ENCODE measurements at regions not wholly inside any gene's neighbourhood (a gene's known extent, or its start where the extent isn't known, plus 50 kb on each side); places are given as distances from the start of the nearest gene placed in this dataset.

GRCh38 chr7:121591926-121592325 is 195.8 kb upstream of the FAM3C start:
- 100% methylated on average over 2 of the region's 3 CpGs for WGBS (ENCODE audit: insufficient coverage)
- Histone ChIP-seq H3K4me1 (ENCODE audit: control extremely low read depth in 1 of 4, control insufficient read depth in 4 of 4, insufficient read depth in 4 of 4, low read length in 3 of 4) (no peaks in the 10 kb centered on the region), H3K9me3 (ENCODE audit: control extremely low read depth in 1 of 5, control insufficient read depth in 4 of 5, insufficient read depth in 2 of 5, low read depth in 1 of 5, low read length in 4 of 5) (peaks cover 0 to 2% (median 0%) of the 10 kb centered on the region in 5 experiments), H3K4me3 (ENCODE audit: control insufficient read depth in 1 of 7, extremely low read depth in 1 of 7, insufficient read depth in 4 of 7, low read depth in 2 of 7, low read length in 6 of 7) (no peak overlapping the region), H3K36me3 (ENCODE audit: control insufficient read depth in 4 of 4, insufficient read depth in 4 of 4, low read length in 3 of 4) (no peaks in the 10 kb centered on the region), H3K27ac (ENCODE audit: insufficient read depth in 1 of 2, low read depth in 1 of 2, low read length in 2 of 2, poor library complexity in 1 of 2, severe bottlenecking in 2 of 2) (no peak overlapping the region), H3K27me3 (replicated peaks in 2 of 5; ENCODE audit: control insufficient read depth in 4 of 5, insufficient read depth in 5 of 5, low read length in 4 of 5) (no peaks in the 10 kb centered on the region)
- CTCF ChIA-PET, result no interaction called here
- POLR2A ChIA-PET, result no interaction called here
- no peak for DNase-seq

DNA sequence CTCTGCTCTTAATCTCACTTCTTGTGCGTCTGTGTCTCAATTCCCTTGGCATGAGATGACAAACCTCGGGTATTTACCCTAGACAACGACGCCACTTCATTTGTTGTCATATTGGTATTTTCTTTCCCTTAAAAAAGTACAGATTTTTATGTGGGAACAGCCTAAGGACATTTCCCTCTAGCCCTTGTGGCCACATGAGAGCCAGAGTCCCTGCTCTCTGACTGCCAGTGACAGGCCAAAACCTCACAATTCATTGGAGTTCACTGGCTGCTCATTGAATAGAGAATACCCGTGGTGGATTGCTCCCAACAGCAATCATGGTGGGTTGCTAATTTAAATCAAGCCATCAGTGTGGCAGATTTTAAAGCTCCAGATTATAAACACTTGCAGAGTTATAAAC is 191.3 kb upstream of the FAM3C start:
- POLR2A ChIA-PET, result no interaction called here
- CTCF ChIA-PET, result no interaction called here
- Histone ChIP-seq H3K27me3 (replicated peaks in 2 of 5; ENCODE audit: control insufficient read depth in 4 of 5, insufficient read depth in 5 of 5, low read length in 4 of 5) (no peaks in the 10 kb centered on the region), H3K36me3 (ENCODE audit: control insufficient read depth in 4 of 4, insufficient read depth in 4 of 4, low read length in 3 of 4) (no peaks in the 10 kb centered on the region), H3K27ac (ENCODE audit: insufficient read depth in 1 of 2, low read depth in 1 of 2, low read length in 2 of 2, poor library complexity in 1 of 2, severe bottlenecking in 2 of 2) (no peak overlapping the region), H3K4me1 (ENCODE audit: control extremely low read depth in 1 of 4, control insufficient read depth in 4 of 4, insufficient read depth in 4 of 4, low read length in 3 of 4) (no peaks in the 10 kb centered on the region), H3K9me3 (ENCODE audit: control extremely low read depth in 1 of 5, control insufficient read depth in 4 of 5, insufficient read depth in 2 of 5, low read depth in 1 of 5, low read length in 4 of 5) (no peaks in the 10 kb centered on the region), H3K4me3 (ENCODE audit: control insufficient read depth in 1 of 7, extremely low read depth in 1 of 7, insufficient read depth in 4 of 7, low read depth in 2 of 7, low read length in 6 of 7) (no peak overlapping the region)
- WGBS (ENCODE audit: insufficient coverage), result 88% methylated on average over 5 of the region's 5 CpGs
- DNase-seq, result no peak

DNA sequence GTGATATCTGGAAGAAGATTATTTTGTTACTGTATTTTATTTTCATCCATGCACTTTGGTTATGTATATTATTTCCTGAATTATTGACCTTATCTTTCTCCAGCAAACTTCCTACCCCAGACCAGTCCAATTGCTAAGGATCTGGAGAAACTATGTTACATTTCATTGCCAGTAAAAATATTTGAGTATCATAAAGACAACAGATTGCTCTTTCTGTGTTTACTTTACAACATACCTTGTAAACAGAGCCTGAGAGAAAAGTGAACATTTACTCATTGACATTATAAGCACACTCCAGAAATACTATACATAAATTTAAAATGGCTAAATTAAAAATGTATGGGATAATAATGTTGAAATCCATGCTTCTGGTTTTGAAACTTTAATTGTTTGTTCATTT is 186.2 kb upstream of the FAM3C start:
- Histone ChIP-seq H3K27me3 (replicated peaks in 2 of 5; ENCODE audit: control insufficient read depth in 4 of 5, insufficient read depth in 5 of 5, low read length in 4 of 5) (peaks cover 0 to 5% (median 0%) of the 10 kb centered on the region in 5 experiments), H3K36me3 (ENCODE audit: control insufficient read depth in 4 of 4, insufficient read depth in 4 of 4, low read length in 3 of 4) (no peaks in the 10 kb centered on the region), H3K4me1 (ENCODE audit: control extremely low read depth in 1 of 4, control insufficient read depth in 4 of 4, insufficient read depth in 4 of 4, low read length in 3 of 4) (no peaks in the 10 kb centered on the region), H3K4me3 (ENCODE audit: control insufficient read depth in 1 of 7, extremely low read depth in 1 of 7, insufficient read depth in 4 of 7, low read depth in 2 of 7, low read length in 6 of 7) (no peak overlapping the region), H3K9me3 (ENCODE audit: control extremely low read depth in 1 of 5, control insufficient read depth in 4 of 5, insufficient read depth in 2 of 5, low read depth in 1 of 5, low read length in 4 of 5) (no peaks in the 10 kb centered on the region), H3K27ac (ENCODE audit: insufficient read depth in 1 of 2, low read depth in 1 of 2, low read length in 2 of 2, poor library complexity in 1 of 2, severe bottlenecking in 2 of 2) (no peak overlapping the region)
- CTCF ChIA-PET, result no interaction called here
- DNase-seq, result no peak
- POLR2A ChIA-PET, result no interaction called here

DNA sequence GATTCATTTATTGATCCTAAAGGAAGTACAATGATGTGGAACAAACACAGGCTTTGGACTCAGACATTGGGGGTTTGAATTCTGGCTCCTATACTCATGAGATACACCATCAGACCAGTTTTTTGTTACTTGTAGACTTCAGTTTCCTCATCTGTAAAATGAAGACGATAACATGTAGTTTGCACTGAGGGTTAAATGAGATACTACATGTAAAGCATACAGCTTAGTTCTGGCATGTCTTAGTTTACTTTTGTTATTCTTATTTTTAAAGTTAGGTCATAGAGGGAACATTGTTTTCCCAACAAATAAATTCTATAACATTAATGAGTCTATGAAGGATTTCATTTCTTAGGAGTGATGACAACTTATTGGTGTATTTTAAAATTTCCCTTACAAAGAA is 183.5 kb upstream of the FAM3C start:
- POLR2A ChIA-PET, result no interaction called here
- WGBS (ENCODE audit: insufficient coverage), result no CpG with 5 or more reads among the region's 1 CpG
- H3K27ac ChIP-seq (ENCODE audit: insufficient read depth in 1 of 2, low read depth in 1 of 2, low read length in 2 of 2, poor library complexity in 1 of 2, severe bottlenecking in 2 of 2), result no peak overlapping the region
- no peak overlapping the region for H3K4me3 ChIP-seq (ENCODE audit: control insufficient read depth in 1 of 7, extremely low read depth in 1 of 7, insufficient read depth in 4 of 7, low read depth in 2 of 7, low read length in 6 of 7)
- no peaks in the 10 kb centered on the region for H3K9me3 ChIP-seq (ENCODE audit: control extremely low read depth in 1 of 5, control insufficient read depth in 4 of 5, insufficient read depth in 2 of 5, low read depth in 1 of 5, low read length in 4 of 5)
- DNase-seq, result no peak
- CTCF ChIA-PET, result interaction anchor here (1.2 kb wide), 1 partner anchor 25 kb away, joined by 4 read pairs; no protein-coding TSS in a partner anchor
- H3K27me3 ChIP-seq (replicated peaks in 2 of 5; ENCODE audit: control insufficient read depth in 4 of 5, insufficient read depth in 5 of 5, low read length in 4 of 5), result peaks cover 0 to 9% (median 0%) of the 10 kb centered on the region in 5 experiments
- no peaks in the 10 kb centered on the region for H3K36me3 ChIP-seq (ENCODE audit: control insufficient read depth in 4 of 4, insufficient read depth in 4 of 4, low read length in 3 of 4)
- H3K4me1 ChIP-seq (ENCODE audit: control extremely low read depth in 1 of 4, control insufficient read depth in 4 of 4, insufficient read depth in 4 of 4, low read length in 3 of 4), result no peaks in the 10 kb centered on the region

GRCh38 chr7:121578669-121579068 is 182.6 kb upstream of the FAM3C start:
- Histone ChIP-seq H3K27me3 (replicated peaks in 2 of 5; ENCODE audit: control insufficient read depth in 4 of 5, insufficient read depth in 5 of 5, low read length in 4 of 5) (peaks cover 0 to 12% (median 0%) of the 10 kb centered on the region in 5 experiments), H3K4me1 (ENCODE audit: control extremely low read depth in 1 of 4, control insufficient read depth in 4 of 4, insufficient read depth in 4 of 4, low read length in 3 of 4) (no peaks in the 10 kb centered on the region), H3K4me3 (ENCODE audit: control insufficient read depth in 1 of 7, extremely low read depth in 1 of 7, insufficient read depth in 4 of 7, low read depth in 2 of 7, low read length in 6 of 7) (no peak overlapping the region), H3K9me3 (ENCODE audit: control extremely low read depth in 1 of 5, control insufficient read depth in 4 of 5, insufficient read depth in 2 of 5, low read depth in 1 of 5, low read length in 4 of 5) (no peaks in the 10 kb centered on the region), H3K36me3 (ENCODE audit: control insufficient read depth in 4 of 4, insufficient read depth in 4 of 4, low read length in 3 of 4) (no peaks in the 10 kb centered on the region), H3K27ac (ENCODE audit: insufficient read depth in 1 of 2, low read depth in 1 of 2, low read length in 2 of 2, poor library complexity in 1 of 2, severe bottlenecking in 2 of 2) (no peak overlapping the region)
- DNase-seq, result no peak
- ChIA-PET CTCF (interaction anchor here (1.2 kb wide), 1 partner anchor 26 kb away, joined by 4 read pairs; no protein-coding TSS in a partner anchor), POLR2A (no interaction called here)
- WGBS (ENCODE audit: insufficient coverage), result 90% methylated on average over 2 of the region's 3 CpGs

- Histone ChIP-seq H3K4me3 (ENCODE audit: control insufficient read depth in 1 of 7, extremely low read depth in 1 of 7, insufficient read depth in 4 of 7, low read depth in 2 of 7, low read length in 6 of 7) (no peak overlapping the region), H3K27me3 (replicated peaks in 2 of 5; ENCODE audit: control insufficient read depth in 4 of 5, insufficient read depth in 5 of 5, low read length in 4 of 5) (peaks cover 0 to 9% (median 0%) of the 10 kb centered on the region in 5 experiments), H3K27ac (ENCODE audit: insufficient read depth in 1 of 2, low read depth in 1 of 2, low read length in 2 of 2, poor library complexity in 1 of 2, severe bottlenecking in 2 of 2) (no peak overlapping the region), H3K4me1 (ENCODE audit: control extremely low read depth in 1 of 4, control insufficient read depth in 4 of 4, insufficient read depth in 4 of 4, low read length in 3 of 4) (no peaks in the 10 kb centered on the region), H3K9me3 (ENCODE audit: control extremely low read depth in 1 of 5, control insufficient read depth in 4 of 5, insufficient read depth in 2 of 5, low read depth in 1 of 5, low read length in 4 of 5) (no peaks in the 10 kb centered on the region), H3K36me3 (ENCODE audit: control insufficient read depth in 4 of 4, insufficient read depth in 4 of 4, low read length in 3 of 4) (no peaks in the 10 kb centered on the region)
- WGBS (ENCODE audit: insufficient coverage), result 80% methylated on average over 5 of the region's 6 CpGs
- DNase-seq, result no peak
- POLR2A ChIA-PET, result no interaction called here
- CTCF ChIA-PET, result interaction anchor here (0.7 kb wide), 1 partner anchor 793 kb away, joined by 3 read pairs; no protein-coding TSS in a partner anchor
Observed at GRCh38 chr7:121576148-121576917, 180.2 kb upstream of the FAM3C start.

DNA sequence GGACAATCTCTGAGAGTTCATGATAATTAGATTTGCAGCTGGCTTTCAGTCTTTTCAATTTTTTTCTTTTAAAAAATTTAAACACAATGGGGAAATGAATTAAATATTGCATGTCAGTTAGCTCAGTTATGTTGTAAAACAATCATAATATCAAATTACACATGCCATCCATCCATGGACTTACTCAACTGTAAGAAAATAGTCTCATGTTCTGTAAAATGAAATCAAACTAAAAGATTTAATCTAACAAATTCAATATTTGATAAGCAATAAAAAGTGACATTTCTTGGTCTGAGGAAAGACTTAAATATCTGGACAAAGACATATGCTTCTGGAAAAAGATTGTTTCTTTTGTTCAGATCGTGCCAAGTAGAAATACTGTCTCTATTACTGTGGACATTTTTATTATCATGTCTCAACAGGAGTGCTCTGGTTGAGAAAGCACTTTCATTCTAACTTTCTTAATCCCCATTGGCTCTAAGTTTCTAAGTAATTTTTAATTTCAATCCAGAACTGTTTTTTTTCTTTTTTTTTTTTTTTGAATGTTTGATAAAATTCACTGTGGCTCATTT is 179.2 kb upstream of the FAM3C start:
- no peak for DNase-seq
- Histone ChIP-seq H3K36me3 (ENCODE audit: control insufficient read depth in 4 of 4, insufficient read depth in 4 of 4, low read length in 3 of 4) (no peaks in the 10 kb centered on the region), H3K9me3 (ENCODE audit: control extremely low read depth in 1 of 5, control insufficient read depth in 4 of 5, insufficient read depth in 2 of 5, low read depth in 1 of 5, low read length in 4 of 5) (no peaks in the 10 kb centered on the region), H3K4me3 (ENCODE audit: control insufficient read depth in 1 of 7, extremely low read depth in 1 of 7, insufficient read depth in 4 of 7, low read depth in 2 of 7, low read length in 6 of 7) (no peak overlapping the region), H3K27ac (ENCODE audit: insufficient read depth in 1 of 2, low read depth in 1 of 2, low read length in 2 of 2, poor library complexity in 1 of 2, severe bottlenecking in 2 of 2) (no peak overlapping the region), H3K4me1 (ENCODE audit: control extremely low read depth in 1 of 4, control insufficient read depth in 4 of 4, insufficient read depth in 4 of 4, low read length in 3 of 4) (no peaks in the 10 kb centered on the region), H3K27me3 (replicated peaks in 2 of 5; ENCODE audit: control insufficient read depth in 4 of 5, insufficient read depth in 5 of 5, low read length in 4 of 5) (peaks cover 0 to 8% (median 0%) of the 10 kb centered on the region in 5 experiments)
- CTCF ChIA-PET, result no interaction called here
- POLR2A ChIA-PET, result no interaction called here
- WGBS (ENCODE audit: insufficient coverage), result 100% methylated on average over 1 of the region's 1 CpG

Measured in common myeloid progenitor, CD34-positive (primary cell).